HG02981 (cell line): ENCODE measurements at regions not wholly inside any gene's neighbourhood (a gene's known extent, or its start where the extent isn't known, plus 50 kb on each side); places are given as distances from the start of the nearest gene placed in this dataset.
"Not testable (repeated sequence)": the region's sequence is repeated elsewhere in the genome, so short reads cannot be mapped to it uniquely, and the experiment has no call there.

Experiments used
- ATAC-seq: cut with Tn5 transposase; IDR thresholded peaks from one replicate; pipeline ENCODE4 v1.9.1; 2021; ENCODE audit warnings: mild to moderate bottlenecking, moderate library complexity; ENCODE audit not compliant: unreplicated experiment

DNA sequence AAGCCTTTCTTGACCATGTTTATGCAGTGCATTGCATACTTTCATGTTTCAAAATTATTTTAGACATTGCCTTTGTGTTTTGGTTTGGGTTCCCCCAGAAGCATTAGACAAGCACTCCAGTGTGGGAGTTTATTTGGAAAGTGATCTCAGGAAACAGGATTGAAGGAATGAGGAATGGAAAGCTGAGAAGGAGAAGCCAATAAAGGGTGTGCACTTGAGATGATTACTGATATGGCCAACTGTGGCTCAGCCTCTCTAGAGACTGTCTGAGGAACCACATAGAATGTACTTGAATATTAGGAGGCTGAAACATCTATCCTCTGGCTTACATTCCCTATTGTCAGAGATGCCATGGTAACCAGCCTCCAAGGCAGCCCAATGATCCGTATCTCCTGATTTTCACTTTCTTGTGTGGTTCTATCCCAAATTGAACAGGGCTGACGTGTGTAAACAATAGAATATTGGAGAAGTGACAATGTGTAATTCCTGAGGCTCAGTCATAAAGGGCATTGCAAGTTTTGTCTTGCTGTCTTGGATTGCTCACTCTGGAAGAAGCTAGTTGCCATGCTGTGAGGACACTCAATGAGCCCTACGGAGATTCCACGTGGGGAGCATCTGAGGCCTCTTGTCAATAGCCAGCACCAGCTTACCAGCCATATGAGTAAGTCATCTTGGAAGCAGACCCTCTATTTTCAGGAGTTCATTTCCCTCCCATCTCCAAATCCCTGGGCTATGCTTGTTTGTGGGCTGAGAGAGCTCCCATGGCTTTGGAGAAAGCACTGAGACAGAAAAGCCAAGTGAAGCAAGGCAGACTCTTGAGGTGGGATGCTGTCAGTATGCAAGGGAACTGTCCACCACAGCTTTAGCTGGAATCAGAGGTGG, 84.7 kb downstream of the SCN11A start:
- ATAC-seq, result no peak

DNA sequence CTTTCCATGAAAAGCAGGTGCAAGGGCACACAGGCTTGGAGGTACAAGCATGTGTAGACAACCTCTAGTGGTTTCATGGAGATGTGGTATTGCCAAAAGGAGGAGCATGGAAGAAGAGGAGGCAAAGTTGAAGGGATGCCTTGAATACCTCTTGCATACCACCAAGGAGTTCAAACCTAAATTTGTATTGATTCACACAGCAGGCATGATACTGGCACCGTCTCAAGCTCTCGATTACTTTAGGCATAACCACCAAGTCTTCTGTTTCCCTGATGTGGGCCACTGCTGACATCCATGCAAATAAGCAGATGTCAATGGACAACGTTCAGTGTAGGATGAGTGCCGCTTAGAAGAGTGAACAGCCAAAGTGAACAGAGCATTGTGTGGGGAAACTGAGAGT, 87.1 kb downstream of the SCN11A start:
- ATAC-seq, result no peak

DNA sequence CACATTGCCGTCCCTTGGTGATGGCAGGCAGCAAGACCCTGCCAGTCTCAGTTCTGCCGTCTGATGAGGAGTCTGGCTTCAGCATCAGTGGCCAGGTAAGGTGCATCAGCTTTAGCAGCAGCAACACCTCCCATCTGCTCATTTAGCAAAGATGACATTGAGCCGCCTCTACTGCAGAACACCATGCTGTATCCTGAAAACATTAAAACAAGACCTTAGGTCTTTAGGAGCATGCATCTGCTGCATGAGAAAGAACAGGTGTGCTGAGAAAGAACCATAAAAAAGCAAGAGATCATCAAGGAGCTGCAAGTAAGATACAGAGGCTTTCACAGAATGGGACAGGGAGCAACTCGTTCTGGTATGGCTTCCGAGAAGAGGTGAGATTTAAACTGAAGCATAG, 87.5 kb downstream of the SCN11A start:
- ATAC-seq, result no peak

DNA sequence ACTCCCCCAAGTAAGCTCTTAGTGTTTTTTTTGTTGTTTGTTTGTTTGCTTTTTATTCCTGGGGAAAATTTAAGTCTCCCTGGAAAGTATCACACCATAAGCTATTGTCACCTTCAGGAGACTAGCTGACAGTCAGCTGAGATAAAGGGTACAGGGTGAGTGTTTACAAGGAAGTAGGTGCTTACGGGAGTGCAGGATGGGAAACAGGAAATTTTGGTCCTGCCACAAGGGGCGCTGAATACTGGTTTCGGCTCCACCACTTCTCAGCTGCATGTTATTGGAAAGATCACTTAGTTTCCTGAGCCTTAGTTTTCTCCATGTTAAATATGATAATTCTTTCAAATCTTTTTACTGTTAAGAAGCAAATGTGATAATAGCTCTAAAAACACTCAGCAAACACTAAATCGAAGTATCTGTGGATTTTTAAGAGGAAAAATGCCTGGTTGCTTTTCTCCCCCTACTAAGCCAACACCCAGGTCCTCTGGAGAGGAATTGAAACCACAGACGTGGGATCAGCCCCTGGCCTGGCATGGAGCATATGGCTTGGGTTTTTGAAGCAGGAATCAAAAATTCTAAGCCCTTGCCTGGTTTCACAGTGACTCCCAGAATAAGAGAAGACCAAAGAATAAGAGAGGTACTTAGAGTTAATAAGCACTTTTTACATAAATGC, 90.7 kb downstream of the SCN11A start:
- no peak for ATAC-seq

DNA sequence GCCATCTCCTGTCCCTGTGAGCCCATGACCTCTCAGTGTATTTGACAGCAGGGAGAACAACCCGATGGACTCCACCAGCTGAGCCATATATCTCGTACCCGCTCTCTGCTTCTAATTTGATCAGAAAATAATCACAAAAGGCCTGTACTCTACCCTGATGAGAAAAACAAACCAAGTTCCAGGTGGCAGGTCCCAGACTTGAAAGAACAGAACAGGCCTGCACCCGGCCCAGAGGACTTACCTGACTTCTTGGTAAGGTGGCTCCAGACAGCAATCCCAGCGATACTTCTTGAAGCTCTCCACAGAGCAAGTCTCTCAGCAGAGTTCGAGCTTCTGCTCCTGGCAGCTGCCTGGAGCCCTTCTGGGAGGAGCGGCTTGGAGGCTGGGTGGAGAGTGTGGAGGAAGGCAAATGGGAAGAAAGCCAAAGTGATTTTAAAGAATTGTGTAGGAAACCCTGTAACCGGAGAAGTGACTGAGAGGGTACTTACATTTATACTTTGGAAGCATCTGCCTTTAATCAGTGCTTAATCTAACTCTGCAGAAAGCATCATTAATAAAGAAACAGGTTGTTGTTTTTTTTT, 91.6 kb downstream of the SCN11A start:
- no peak for ATAC-seq

DNA sequence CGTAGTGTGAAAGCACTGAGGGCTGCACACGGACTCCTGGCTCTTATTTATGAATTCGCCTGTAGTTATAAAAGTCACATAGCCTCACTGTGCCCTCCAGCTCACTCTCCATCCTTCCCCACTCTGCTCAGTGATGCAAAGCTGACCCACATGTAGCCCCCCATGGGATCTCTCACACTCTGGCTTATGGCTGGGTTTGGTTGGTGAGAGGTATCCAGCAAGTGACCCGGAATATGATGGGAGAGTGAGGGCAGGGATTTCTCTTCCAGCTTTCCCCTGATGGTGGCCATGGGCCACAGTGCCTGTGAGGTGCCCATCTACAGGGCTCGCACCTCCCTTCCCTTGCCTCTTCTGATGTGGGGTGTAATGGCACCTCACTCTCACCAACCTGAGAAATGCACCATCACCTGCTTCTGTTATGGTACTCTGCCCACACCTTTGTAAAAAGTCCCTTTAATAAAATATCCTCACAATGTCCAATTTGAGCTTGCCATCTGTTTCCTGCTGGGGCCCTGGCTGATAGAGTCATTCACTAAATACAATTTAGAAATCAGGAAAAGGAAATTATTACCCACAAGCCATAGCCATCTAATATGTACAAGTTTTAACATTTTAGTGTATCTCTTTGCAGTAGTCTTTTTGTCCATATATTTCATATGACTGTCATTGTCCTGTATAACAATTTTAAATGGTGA, 93.6 kb downstream of the SCN11A start:
- ATAC-seq, result no peak

DNA sequence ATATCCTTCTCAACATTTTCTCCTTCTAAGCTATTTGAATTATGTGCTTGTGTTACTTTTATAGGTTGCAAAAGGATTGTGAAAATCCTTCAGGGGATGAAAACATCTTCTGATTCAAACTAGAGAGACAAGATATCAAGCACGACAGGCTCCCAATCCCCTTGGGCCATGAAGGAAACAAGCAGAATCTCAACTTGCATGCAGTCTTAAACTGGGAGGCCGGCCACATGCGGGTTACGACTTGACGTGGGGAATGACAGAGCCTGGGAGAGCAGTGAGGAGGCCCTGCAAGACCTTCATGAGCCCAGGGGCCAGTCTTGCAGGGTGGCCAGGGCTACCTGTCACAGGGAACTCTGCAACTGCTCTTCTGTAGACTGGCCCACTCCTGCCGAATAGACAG, 94.4 kb downstream of the SCN11A start:
- no peak for ATAC-seq

DNA sequence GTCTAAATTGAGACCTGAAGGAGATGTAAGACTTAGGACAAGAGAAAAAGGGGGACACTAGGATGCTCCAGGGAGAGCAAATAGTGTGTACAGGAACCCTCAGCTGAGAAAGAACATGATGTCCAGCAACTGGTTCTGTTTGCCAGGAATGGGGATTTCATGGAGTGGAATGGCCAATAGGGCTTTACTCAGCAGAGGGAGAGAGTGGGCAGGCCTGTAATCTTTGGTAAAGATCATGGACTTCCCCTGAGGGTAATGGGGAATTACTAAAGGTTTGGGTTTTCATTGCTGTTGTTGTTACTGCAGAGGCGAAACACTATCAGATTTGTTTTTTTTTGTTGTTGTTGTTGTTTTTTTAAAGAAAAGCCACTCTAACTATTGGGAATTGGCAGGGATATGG, 99.0 kb downstream of the SCN11A start:
- ATAC-seq, result no peak

DNA sequence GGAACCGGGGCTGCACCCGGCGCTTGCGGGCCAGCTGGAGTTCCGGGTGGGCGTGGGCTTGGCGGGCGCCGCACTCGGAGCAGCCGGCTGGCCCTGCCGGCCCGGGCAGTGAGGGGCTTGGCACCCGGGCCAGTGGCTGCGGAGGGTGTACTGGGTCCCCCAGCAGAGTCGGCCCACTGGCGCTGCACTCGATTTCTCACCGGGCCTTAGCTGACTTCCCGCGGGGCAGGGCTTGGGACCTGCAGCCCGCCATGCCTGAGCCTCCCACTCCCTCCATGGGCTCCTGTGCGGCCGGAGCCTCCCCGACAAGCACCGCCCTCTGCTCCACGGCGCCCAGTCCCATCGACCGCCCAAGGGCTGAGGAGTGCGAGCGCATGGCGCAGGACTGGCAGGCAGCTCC, 100.6 kb downstream of the SCN11A start:
- ATAC-seq, result not testable (repeated sequence)

DNA sequence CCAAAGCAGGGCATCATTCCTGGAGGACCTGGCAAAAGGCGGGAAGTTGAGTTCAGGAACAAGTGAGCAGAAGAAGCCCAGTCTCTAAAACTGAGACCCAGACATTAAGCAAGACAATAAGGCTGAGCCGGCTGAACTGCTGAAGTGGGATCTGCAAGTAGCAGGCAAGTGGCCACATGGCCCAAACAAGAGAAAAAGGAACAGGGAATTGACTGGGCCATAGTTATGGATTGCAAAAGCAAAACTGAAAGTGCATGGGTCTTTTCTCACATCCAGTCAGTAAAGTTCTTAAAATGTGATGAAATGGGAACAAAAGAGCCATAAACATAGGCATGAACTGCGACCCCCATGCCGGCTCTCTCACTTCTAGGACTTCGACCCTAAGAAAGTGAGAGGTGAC, 101.2 kb downstream of the SCN11A start:
- ATAC-seq, result no peak

DNA sequence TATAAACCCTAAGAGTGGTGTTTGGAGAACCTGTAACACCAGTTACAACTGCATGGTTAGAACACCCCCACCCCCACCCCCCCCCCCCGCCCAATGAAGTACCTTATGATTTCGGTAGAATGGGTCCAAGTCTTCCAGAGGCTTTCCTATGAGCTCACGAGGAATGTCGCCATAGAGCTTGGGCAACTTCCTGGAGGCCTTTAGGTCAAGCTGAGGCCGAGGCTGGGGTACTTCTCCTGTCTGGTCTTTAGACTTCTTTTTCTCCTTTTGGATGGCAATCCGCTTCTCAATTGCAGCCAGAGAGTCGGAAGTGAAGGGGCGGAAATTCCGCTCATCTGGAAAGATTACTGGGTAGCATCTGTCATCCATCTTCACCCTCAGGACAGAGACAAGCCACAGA, 101.8 kb downstream of the SCN11A start:
- ATAC-seq, result no peak

DNA sequence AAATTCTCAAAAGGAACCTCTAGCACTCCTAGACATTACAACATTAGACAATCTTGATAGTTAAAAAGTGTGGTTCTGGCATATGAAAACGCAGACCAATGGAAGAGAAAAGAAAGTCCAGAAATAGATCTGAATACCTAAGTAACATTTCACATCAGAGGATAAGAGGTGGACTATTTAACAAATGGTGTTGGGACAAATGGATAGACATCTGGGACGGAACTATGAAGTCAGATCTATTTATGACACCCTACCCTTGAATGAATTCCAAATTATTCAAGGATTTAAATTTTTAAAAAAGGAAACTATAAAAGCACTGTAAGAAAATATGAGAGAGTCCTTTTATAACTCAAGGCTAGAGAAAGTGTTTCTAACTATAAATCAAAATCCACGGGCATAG, 111.3 kb downstream of the SCN11A start:
- no peak for ATAC-seq

DNA sequence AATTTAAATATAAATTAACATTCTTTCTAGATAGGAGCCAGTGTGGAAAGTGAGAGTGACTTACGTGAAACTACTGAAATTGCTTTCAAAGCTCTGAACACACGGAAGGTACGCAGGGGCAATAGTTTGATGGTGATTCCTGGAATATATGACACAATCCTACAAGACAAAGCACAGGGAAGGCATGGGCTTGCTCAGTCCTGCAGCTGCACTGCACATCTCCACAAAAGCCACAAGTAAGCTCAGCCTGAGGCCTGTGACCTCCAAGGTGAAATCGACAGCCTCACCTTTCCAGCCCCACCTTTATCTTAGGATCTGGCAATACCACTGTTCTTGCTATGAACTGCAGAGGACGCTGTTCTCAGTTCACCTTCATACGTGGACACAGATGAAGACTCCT, 109.3 kb upstream of the SCN10A start:
- no peak for ATAC-seq

DNA sequence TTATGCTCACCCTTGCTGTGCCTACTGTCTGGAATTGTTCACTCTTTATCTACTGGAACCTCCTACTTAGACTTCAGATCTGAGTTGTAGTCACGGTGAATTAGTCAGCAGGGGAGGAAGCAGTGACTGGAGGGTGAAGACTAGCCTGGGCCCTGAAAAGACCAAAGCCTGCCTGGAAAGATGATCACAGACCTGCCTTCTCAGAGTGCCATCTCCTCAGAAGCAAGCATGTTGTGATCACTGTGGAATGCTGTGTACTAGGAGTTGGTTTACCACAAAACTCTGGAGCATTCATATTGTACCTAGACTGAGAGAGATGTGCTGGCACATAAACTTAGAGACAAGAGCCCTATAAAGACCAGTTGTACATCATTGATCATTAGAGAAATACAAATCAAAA, 100.7 kb upstream of the SCN10A start:
- ATAC-seq, result no peak

DNA sequence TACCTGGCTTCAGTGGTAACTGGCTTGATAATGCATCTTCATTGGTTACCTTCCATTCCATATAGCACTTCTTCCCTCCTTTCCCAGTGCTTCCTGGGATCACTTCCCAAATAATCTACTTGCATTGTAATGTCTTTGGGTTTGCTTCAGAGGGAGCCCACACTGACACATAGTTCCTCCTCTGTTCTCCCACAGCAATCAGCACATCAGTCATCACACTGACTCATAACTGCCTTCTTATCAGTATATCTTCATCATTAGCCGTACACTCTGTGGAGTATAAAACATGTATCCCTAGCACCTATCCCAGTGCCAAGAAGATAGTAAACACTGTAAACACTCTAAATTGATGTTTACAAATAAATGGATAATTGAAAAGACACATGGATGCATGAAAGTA, 91.4 kb upstream of the SCN10A start:
- no peak for ATAC-seq

DNA sequence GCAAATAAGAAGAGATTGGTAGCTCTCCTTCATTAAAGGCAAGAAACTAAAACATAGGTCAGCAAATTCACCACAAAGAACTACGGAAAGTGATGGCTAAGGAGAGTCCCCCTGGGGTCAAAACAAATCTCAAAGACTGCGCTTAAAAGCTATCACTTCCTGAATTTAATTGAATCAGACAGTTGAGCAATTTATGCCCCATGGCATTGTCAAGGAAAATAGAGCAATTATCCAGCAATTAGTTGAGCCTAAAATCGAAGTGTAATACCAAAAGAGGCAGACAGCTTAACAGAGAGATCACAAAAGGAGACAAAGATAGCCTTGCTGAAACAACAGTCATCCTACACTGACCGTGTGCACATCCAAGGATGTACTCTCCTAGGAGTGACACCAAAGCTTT, 74.4 kb upstream of the SCN10A start:
- ATAC-seq, result no peak

DNA sequence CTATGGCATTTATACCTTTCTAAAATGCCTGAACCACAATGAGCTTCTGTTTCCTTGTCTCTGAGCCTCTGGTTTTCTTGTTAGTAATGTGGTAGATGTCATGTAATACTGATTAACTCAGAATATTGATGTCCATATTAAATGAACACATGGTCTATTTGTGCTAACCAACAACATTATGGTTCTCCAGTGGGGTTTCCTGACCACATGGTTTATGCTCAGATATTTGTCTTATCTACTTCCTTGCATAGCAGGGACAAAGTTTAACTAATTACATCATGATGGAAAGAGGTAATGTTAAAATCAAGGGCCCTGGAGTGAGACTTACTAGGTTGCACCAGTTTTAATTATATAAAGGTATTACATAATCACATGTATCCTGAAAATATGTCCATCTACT, 62.6 kb upstream of the SCN10A start:
- no peak for ATAC-seq
